Stimulated activated effector memory CD8-positive, alpha-beta T cell treated with anti-CD3 and anti-CD28 coated beads, Interleukin-12 subunit alpha, Interleukin-12 subunit beta, amount 100 ng/mL, for 72 hours (primary cell): ENCODE measurements at regions not wholly inside any gene's neighbourhood (a gene's known extent, or its start where the extent isn't known, plus 50 kb on each side); places are given as distances from the start of the nearest gene placed in this dataset.
A peak's percentile ranks its signal among the peaks of the same experiment; 100 is the strongest.
"Not testable (repeated sequence)": the region's sequence is repeated elsewhere in the genome, so short reads cannot be mapped to it uniquely, and the experiment has no call there.

Source experiments
- ATAC-seq: fragments of 150-1000 bp; cut with Tn5 transposase; 2 replicates; pipeline ENCODE4 v1.10.0; 2021
- DNase-seq, 2 donors: peaks; one replicate each; pipeline ENCODE4 v3.0.0; 2021 to 2022; ENCODE audit warnings: low spot score in 2 of 2
- H3K27ac Mint-ChIP-seq: one replicate; pipeline ENCODE4 v1.8.0; 2022; ENCODE audit warnings: mild to moderate bottlenecking, mixed read lengths
- H3K36me3 Mint-ChIP-seq: one replicate; pipeline ENCODE4 v1.8.0; 2022; ENCODE audit warnings: mild to moderate bottlenecking, mixed read lengths
- H3K4me1 Mint-ChIP-seq: one replicate; pipeline ENCODE4 v1.8.0; 2022; ENCODE audit warnings: mixed read lengths
- H3K4me3 Mint-ChIP-seq: one replicate; pipeline ENCODE4 v1.8.0; 2022; ENCODE audit warnings: mild to moderate bottlenecking, mixed read lengths
- H3K9me3 Mint-ChIP-seq: one replicate; pipeline ENCODE4 v1.8.0; 2022; ENCODE audit warnings: mixed read lengths

GRCh38 chr10:62583876-62584615, 209.9 kb downstream of the ZNF365 start:
- no peaks in the 10 kb centered on the region for H3K4me1 Mint-ChIP-seq
- H3K4me3 Mint-ChIP-seq = no peak overlapping the region
- no peak overlapping the region for H3K27ac Mint-ChIP-seq
- DNase-seq (no peak), ATAC-seq (no peak)
- H3K9me3 Mint-ChIP-seq = no peaks in the 10 kb centered on the region
- no peaks in the 10 kb centered on the region for H3K36me3 Mint-ChIP-seq

GRCh38 chr10:62584731-62585130, 210.6 kb downstream of the ZNF365 start:
- H3K9me3 Mint-ChIP-seq = no peaks in the 10 kb centered on the region
- DNase-seq = no peak
- H3K4me3 Mint-ChIP-seq = no peak overlapping the region
- H3K36me3 Mint-ChIP-seq = no peaks in the 10 kb centered on the region
- no peaks in the 10 kb centered on the region for H3K4me1 Mint-ChIP-seq
- no peak overlapping the region for H3K27ac Mint-ChIP-seq
- no peak for ATAC-seq

GRCh38 chr10:62585211-62585775, 211.1 kb downstream of the ZNF365 start:
- Mint-ChIP-seq H3K27ac (no peak overlapping the region), H3K9me3 (no peaks in the 10 kb centered on the region), H3K36me3 (no peaks in the 10 kb centered on the region), H3K4me3 (no peak overlapping the region), H3K4me1 (no peaks in the 10 kb centered on the region)
- ATAC-seq (no peak), DNase-seq (no peak)

DNA sequence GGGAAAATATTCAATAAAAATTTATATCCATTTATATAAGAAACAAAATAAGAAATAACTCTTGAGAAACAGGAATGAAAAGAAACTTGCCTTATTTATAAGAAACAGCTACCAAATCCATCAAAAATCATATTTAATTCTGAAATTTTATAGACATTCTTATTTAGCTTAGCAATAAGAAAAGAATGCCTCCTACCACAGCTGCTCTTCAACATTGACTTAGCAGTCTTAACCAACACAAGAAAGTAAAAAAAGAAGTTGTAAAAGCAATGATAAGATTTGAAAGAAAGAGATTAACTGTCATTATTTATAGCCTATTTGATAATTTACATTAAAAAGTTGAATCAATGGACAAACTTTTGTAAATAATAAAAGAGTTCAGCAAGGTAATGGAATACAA, 212.8 kb downstream of the ZNF365 start:
- Mint-ChIP-seq H3K9me3 (no peaks in the 10 kb centered on the region), H3K27ac (no peak overlapping the region), H3K4me3 (no peak overlapping the region), H3K36me3 (no peaks in the 10 kb centered on the region), H3K4me1 (no peaks in the 10 kb centered on the region)
- DNase-seq (no peak), ATAC-seq (no peak)

DNA sequence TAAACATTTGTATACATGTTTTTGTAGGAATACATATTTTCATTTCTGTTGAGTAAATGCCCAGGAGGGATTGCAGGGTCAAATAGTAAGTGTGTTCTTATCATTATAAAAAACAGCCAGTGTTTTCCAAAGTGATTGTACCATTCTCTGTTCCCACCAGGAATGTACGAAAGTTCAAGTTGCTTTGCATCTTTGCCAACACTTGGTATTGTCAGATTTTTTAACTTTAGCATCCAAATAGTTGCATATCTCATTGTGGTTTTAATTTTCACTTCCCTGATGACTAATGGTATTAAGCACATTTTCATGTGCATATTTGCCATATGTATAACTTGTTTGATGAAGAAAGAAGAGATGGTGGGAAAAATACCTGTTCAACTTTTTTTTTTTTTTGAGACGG, 213.9 kb downstream of the ZNF365 start:
- ATAC-seq (no peak), DNase-seq (no peak)
- Mint-ChIP-seq H3K4me1 (no peaks in the 10 kb centered on the region), H3K9me3 (no peaks in the 10 kb centered on the region), H3K4me3 (no peak overlapping the region), H3K27ac (no peak overlapping the region), H3K36me3 (no peaks in the 10 kb centered on the region)

DNA sequence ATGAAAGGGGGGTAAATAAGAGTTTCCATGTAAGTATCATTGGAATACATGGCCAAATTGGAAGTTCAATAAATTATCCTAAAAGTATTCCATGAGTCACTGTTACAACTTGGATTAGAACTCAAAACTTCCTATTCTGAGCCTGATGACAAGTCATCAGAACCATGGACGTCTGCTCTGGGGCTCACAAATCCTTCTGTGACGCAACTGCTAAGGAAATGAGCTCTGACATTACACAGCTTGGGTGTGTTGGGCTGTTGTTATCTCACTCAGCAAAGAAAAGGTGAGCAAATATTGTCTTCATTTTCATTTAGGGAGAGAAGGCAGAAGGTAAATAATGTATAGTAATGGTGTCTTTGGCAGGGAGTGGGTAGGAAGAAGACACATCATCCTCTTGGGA, 214.8 kb upstream of the ADO start:
- Mint-ChIP-seq H3K4me1 (peaks cover 7% of the 10 kb centered on the region), H3K4me3 (no peak overlapping the region), H3K27ac (no peak overlapping the region), H3K9me3 (no peaks in the 10 kb centered on the region), H3K36me3 (no peaks in the 10 kb centered on the region)
- no peak for DNase-seq
- no peak for ATAC-seq

GRCh38 chr10:62590306-62590705, 214.2 kb upstream of the ADO start:
- ATAC-seq (no peak), DNase-seq (no peak)
- Mint-ChIP-seq H3K36me3 (no peaks in the 10 kb centered on the region), H3K4me1 (peaks cover 7% of the 10 kb centered on the region), H3K4me3 (no peak overlapping the region), H3K27ac (no peak overlapping the region), H3K9me3 (no peaks in the 10 kb centered on the region)

GRCh38 chr10:62594093-62594520, 210.4 kb upstream of the ADO start:
- Mint-ChIP-seq H3K9me3 (no peaks in the 10 kb centered on the region), H3K27ac (no peak overlapping the region), H3K4me3 (no peak overlapping the region), H3K4me1 (peaks cover 7% of the 10 kb centered on the region), H3K36me3 (no peaks in the 10 kb centered on the region)
- peak in 1 of 2 donors; percentile 50 for DNase-seq
- ATAC-seq = peak; percentile 81

DNA sequence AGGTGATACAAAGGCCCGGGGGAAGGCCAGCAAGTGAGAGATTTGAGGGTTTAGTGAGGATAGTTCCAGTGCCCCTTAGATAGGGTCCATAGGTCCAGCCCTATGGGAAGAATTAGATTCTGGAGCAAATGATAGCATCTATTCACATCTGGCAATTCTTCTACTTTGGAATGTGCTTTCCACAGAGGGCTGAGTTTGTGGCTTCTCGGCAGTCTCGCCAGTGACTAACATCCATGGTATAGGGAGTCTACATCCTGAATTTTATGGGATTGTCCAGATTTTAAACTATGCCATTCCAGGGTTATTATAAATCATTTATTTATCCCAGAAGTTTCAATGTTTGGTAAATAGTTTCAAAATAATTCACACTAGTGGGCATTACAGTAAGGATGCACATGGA, 207.3 kb upstream of the ADO start:
- no peak for ATAC-seq
- no peak overlapping the region for H3K4me3 Mint-ChIP-seq
- DNase-seq = no peak
- no peaks in the 10 kb centered on the region for H3K9me3 Mint-ChIP-seq
- no peak overlapping the region for H3K27ac Mint-ChIP-seq
- no peaks in the 10 kb centered on the region for H3K36me3 Mint-ChIP-seq
- H3K4me1 Mint-ChIP-seq = peaks cover 7% of the 10 kb centered on the region

- Mint-ChIP-seq H3K9me3 (no peaks in the 10 kb centered on the region), H3K36me3 (no peaks in the 10 kb centered on the region), H3K4me1 (peaks cover 2% of the 10 kb centered on the region), H3K4me3 (no peak overlapping the region), H3K27ac (no peak overlapping the region)
- no peak for ATAC-seq
- DNase-seq = no peak
These were observed 205.4 kb upstream of the ADO start for GRCh38 chr10:62599161-62599560.

- not testable (repeated sequence) for DNase-seq, H3K36me3 Mint-ChIP-seq, H3K27ac Mint-ChIP-seq, H3K9me3 Mint-ChIP-seq, ATAC-seq, H3K4me3 Mint-ChIP-seq
- H3K4me1 Mint-ChIP-seq = peaks cover 10% of the 10 kb centered on the region
These were observed 198.0 kb upstream of the ADO start for GRCh38 chr10:62606551-62606950.

DNA sequence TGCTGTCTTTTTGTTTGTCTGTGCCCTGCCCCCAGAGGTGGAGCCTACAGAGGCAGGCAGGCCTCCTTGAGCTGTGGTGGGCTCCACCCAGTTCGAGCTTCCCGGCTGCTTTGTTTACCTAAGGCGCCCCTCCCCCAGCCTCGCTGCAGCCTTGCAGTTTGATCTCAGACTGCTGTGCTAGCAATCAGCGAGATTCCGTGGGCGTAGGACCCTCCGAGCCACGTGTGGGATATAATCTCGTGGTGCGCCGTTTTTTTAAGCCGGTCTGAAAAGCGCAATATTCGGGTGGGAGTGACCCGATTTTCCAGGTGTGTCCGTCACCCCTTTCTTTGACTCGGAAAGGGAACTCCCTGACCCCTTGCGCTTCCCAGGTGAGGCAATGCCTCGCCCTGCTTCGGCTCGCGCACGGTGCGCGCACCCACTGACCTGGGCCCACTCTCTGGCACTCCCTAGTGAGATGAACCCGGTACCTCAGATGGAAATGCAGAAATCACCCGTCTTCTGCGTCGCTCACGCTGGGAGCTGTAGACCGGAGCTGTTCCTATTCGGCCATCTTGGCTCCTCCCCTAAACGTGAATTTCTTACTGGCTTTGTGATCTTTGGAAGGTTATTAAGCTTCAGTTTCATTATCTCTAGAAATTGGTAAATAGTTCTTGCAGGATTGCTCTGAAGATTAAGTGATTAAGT, 196.2 kb upstream of the ADO start:
- H3K36me3 Mint-ChIP-seq, DNase-seq, ATAC-seq, H3K27ac Mint-ChIP-seq, H3K9me3 Mint-ChIP-seq: not testable (repeated sequence)
- peak overlapping the region; percentile 22 for H3K4me3 Mint-ChIP-seq
- peaks cover 23% of the 10 kb centered on the region for H3K4me1 Mint-ChIP-seq

GRCh38 chr10:62610649-62611229, 193.8 kb upstream of the ADO start:
- DNase-seq = peak; percentile 65 to 86
- Mint-ChIP-seq H3K27ac (no peak overlapping the region), H3K4me3 (no peak overlapping the region), H3K36me3 (no peaks in the 10 kb centered on the region), H3K4me1 (peaks cover 47% of the 10 kb centered on the region), H3K9me3 (no peaks in the 10 kb centered on the region)
- ATAC-seq = peak; percentile 29

DNA sequence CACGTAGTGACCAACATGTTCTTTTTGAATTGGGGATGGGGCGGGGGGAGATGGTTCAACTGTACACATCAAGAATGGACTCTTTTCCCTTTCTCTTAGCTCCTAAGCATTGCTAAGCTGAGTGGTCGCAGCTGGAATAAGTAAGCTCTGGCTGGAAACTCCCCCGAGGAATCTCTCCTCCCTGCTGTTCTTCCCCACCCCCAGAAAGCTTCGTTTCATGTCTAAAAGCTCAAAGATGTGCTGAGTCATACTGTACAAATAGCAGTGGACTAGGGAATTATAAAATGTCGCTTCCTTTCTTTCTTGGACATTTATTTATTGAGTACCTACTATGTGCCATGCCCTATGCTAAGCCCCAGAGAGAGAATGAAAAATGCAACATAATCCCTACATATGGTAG, 191.1 kb upstream of the ADO start:
- H3K4me3 Mint-ChIP-seq = no peak overlapping the region
- no peak for DNase-seq

GRCh38 chr10:62613859-62614258, 190.7 kb upstream of the ADO start:
- no peaks in the 10 kb centered on the region for H3K36me3 Mint-ChIP-seq
- peaks cover 74% of the 10 kb centered on the region for H3K4me1 Mint-ChIP-seq
- H3K4me3 Mint-ChIP-seq = peak overlapping the region; percentile 3
- peak overlapping the region; percentile 48 for H3K27ac Mint-ChIP-seq
- DNase-seq (no peak), ATAC-seq (no peak)
- no peaks in the 10 kb centered on the region for H3K9me3 Mint-ChIP-seq

More for the DNA sequence above, 191.1 kb upstream of the ADO start:
- no peaks in the 10 kb centered on the region for H3K36me3 Mint-ChIP-seq
- no peak for ATAC-seq
- peaks cover 70% of the 10 kb centered on the region for H3K4me1 Mint-ChIP-seq
- H3K9me3 Mint-ChIP-seq = no peaks in the 10 kb centered on the region
- no peak overlapping the region for H3K27ac Mint-ChIP-seq
